Cardiac muscle cell (in vitro differentiated cells and primary cell): ENCODE measurements at regions not wholly inside any gene's neighbourhood (a gene's known extent, or its start where the extent isn't known, plus 50 kb on each side); places are given as distances from the start of the nearest gene placed in this dataset.
"Not testable (repeated sequence)": the region's sequence is repeated elsewhere in the genome, so short reads cannot be mapped to it uniquely, and the experiment has no call there.

Experiments
- DNase-seq, 2 donors: peaks; one replicate each; pipeline versions ENCODE4 v3.0.0 to v3.0.0-alpha.2; 2010 to 2017; ENCODE audit warnings: low read depth in 1 of 2, low spot score in 1 of 2
- H3K27ac ChIP-seq: fragments of 200-600 bp; sonication (generic); 2 replicates; pipeline ENCODE4 v1.5.1; 2016
- H3K27me3 ChIP-seq: fragments of 200-600 bp; sonication (generic); 2 replicates; pipeline ENCODE4 v1.6.0; 2016; ENCODE audit warnings: control low read depth
- H3K36me3 ChIP-seq: fragments of 200-600 bp; sonication (generic); 2 replicates; pipeline ENCODE4 v1.5.1; 2016; ENCODE audit warnings: control low read depth
- H3K4me1 ChIP-seq: fragments of 200-600 bp; sonication (generic); 2 replicates; pipeline ENCODE4 v1.8.1; 2017; ENCODE audit warnings: low read depth, mild to moderate bottlenecking, mixed run types
- H3K4me3 ChIP-seq: fragments of 200-600 bp; sonication (generic); 2 replicates; pipeline ENCODE4 v1.5.1; 2016; ENCODE audit warnings: mild to moderate bottlenecking
- H3K9me3 ChIP-seq: fragments of 200-600 bp; sonication (generic); 2 replicates; pipeline ENCODE4 v1.5.1; 2017; ENCODE audit warnings: low read depth, mild to moderate bottlenecking, control low read depth
- CTCF ChIP-seq: IDR thresholded peaks from 2 replicates; pipeline ENCODE4 v1.5.1; 2012; ENCODE audit warnings: low read depth, mild to moderate bottlenecking, low read length

- Histone ChIP-seq H3K36me3 (no peaks in the 10 kb centered on the region), H3K27ac (no peak overlapping the region), H3K4me3 (no peak overlapping the region), H3K4me1 (no peaks in the 10 kb centered on the region), H3K27me3 (no peaks in the 10 kb centered on the region), H3K9me3 (no peaks in the 10 kb centered on the region)
- no peak for DNase-seq
- TF ChIP-seq CTCF, result no peak
These were observed 137.4 kb upstream of the RNF32 start for GRCh38 chr7:156503196-156503595.

GRCh38 chr7:156501815-156502214 lies 138.8 kb upstream of the RNF32 start:
- not testable (repeated sequence) for H3K9me3 ChIP-seq, H3K36me3 ChIP-seq, DNase-seq, H3K4me1 ChIP-seq, H3K4me3 ChIP-seq, H3K27me3 ChIP-seq, H3K27ac ChIP-seq

- TF ChIP-seq CTCF, result no peak
- DNase-seq, result no peak
- no peaks in the 10 kb centered on the region for H3K4me1 ChIP-seq
- H3K27me3 ChIP-seq, result no peaks in the 10 kb centered on the region
- H3K4me3 ChIP-seq, result no peak overlapping the region
- H3K9me3 ChIP-seq, result no peaks in the 10 kb centered on the region
- H3K36me3 ChIP-seq, result no peaks in the 10 kb centered on the region
- no peak overlapping the region for H3K27ac ChIP-seq
These were observed 141.2 kb upstream of the RNF32 start for GRCh38 chr7:156499247-156499881.

DNA sequence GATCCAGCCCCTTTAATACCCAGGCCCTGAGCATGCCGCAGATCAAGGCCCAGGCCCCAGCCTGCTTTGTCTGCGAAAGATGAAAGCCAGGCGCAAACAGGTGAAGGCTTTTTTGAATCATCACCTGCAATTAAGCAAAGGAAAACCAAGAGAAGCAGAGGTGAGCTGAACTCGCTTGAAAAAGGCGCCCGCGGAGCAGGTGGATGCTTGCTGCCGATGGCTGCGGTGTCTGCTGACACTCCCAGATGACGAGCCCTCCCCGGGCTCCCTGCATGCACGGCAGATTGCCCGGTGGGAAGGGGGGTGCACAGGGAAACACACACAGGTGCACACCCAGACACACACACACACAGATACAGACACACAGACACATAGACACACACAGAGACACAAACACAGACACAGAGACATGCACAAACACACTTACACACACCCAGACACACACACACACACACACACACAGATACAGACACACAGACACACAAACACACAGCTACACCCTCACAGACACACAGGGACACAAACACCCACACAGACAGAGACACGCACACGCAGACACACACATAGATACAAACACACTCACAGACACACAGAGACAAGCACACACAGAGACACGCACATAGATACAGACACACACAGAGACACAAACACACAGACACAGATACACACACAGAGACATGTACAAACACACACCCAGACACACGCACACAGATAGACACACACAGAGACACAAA lies 142.6 kb upstream of the RNF32 start:
- H3K27me3 ChIP-seq, result no peaks in the 10 kb centered on the region
- TF ChIP-seq CTCF, result no peak
- no peaks in the 10 kb centered on the region for H3K36me3 ChIP-seq
- DNase-seq, result no peak
- no peak overlapping the region for H3K27ac ChIP-seq
- H3K9me3 ChIP-seq, result no peaks in the 10 kb centered on the region
- no peak overlapping the region for H3K4me3 ChIP-seq
- no peaks in the 10 kb centered on the region for H3K4me1 ChIP-seq

DNA sequence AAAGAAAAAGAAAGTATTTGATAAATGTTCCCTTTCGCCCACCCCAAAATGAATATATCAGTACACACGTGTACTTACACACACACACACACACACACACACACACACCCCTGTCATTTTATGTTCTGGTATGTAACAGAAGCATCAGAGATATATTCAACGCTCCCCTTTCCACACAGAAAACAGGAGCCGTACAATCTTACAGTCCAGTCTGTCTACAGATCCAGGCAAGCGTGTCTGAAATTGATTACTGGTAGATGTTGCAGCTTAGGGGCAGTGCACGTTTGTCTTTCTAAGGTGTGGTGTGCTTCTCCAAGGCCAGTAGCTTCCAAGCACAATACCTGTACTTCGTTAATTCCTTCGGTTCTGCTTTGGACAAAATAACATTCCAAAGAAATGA lies 143.7 kb upstream of the RNF32 start:
- no peak for DNase-seq
- TF ChIP-seq CTCF, result no peak
- Histone ChIP-seq H3K27me3 (no peaks in the 10 kb centered on the region), H3K36me3 (no peaks in the 10 kb centered on the region), H3K27ac (no peak overlapping the region), H3K4me3 (no peak overlapping the region), H3K9me3 (no peaks in the 10 kb centered on the region), H3K4me1 (no peaks in the 10 kb centered on the region)

DNA sequence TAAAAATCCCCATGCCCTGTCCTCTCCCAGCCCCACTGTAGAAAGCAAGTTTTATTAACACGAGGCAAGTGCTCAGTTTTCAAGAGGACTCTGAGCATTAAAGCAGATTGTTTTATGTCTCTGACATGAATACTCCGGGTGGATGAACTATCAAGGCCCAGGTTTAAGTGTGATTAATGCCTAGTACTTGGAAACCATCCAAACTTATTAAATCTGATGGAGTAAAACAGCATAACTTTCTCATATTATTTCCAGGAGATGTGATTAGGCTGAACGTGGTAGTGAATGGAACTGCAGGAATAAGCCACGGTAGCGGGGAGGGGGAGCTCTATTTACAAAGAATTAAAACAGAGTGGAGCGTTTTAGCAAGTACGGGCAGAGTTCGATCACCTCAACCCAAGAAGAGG lies 144.2 kb upstream of the RNF32 start:
- TF ChIP-seq CTCF, result no peak
- Histone ChIP-seq H3K4me1 (no peaks in the 10 kb centered on the region), H3K36me3 (no peaks in the 10 kb centered on the region), H3K4me3 (no peak overlapping the region), H3K9me3 (no peaks in the 10 kb centered on the region), H3K27me3 (no peaks in the 10 kb centered on the region), H3K27ac (no peak overlapping the region)
- DNase-seq, result no peak
